GM23338 (cell line): ENCODE measurements at regions not wholly inside any gene's neighbourhood (a gene's known extent, or its start where the extent isn't known, plus 50 kb on each side); places are given as distances from the start of the nearest gene placed in this dataset.

Source experiments
- EZH2 ChIP-seq: fragments of 200-600 bp; sonication (generic); IDR thresholded peaks from one replicate; pipeline ENCODE4 v1.8.0; 2017; ENCODE audit warnings: antibody characterized with exemption, mild to moderate bottlenecking, low read depth; ENCODE audit not compliant: unreplicated experiment
- EZH2phosphoT487 ChIP-seq: fragments of 200-600 bp; sonication (generic); IDR thresholded peaks from one replicate; pipeline ENCODE4 v1.8.1; 2018; ENCODE audit warnings: antibody characterized with exemption; ENCODE audit not compliant: unreplicated experiment
- JUNB ChIP-seq: IDR thresholded peaks from one replicate; pipeline ENCODE4 v1.6.1; 2016; ENCODE audit warnings: antibody characterized with exemption; ENCODE audit not compliant: unreplicated experiment
- POLR2AphosphoS5 ChIP-seq: IDR thresholded peaks from 2 replicates; pipeline ENCODE4 v1.6.1; 2016; ENCODE audit warnings: antibody characterized with exemption, low read depth
- REST ChIP-seq: IDR thresholded peaks from one replicate; pipeline ENCODE4 v1.6.1; 2018; ENCODE audit warnings: antibody characterized with exemption; ENCODE audit not compliant: unreplicated experiment
- ZNF331 ChIP-seq: fragments of 250-450 bp; sonication (Bioruptor Pico); IDR thresholded peaks from 2 replicates; pipeline ENCODE4 v1.5.0; 2020; ENCODE audit warnings: low read depth, mild to moderate bottlenecking, moderate library complexity
- TF ChIP-seq, protein P1 (sequence below), 2 experiments: fragments of 200-600 bp in 1 of 2; sonication (generic) in 1 of 2; conservative IDR thresholded peaks; 2 replicates each; pipeline versions ENCODE4 v1.5.1 to v1.6.1; 2016 to 2017; ENCODE audit warnings: antibody characterized with exemption in 2 of 2, low read depth in 2 of 2, mild to moderate bottlenecking in 2 of 2, moderate library complexity in 1 of 2

DNA sequence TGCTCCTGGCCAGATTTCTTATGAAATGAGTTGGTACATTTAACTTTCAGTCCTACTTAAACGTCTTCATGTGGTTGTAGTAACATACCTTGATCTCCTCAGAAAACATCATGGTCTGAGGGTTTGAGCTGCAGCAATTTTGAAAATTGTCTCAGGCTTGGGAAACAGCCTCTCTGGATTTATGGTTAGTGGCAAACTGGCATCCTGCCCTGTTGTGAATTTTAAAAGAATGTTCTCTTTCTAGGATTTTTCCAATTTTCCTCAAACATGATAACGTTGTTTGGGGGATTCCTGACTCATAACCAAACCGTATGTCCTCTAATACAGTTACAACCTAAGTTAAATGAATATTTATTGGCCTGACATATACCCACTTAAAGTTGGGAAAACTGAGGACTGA lies 624.4 kb downstream of the LMO4 start:
- TF ChIP-seq, protein P1, sequence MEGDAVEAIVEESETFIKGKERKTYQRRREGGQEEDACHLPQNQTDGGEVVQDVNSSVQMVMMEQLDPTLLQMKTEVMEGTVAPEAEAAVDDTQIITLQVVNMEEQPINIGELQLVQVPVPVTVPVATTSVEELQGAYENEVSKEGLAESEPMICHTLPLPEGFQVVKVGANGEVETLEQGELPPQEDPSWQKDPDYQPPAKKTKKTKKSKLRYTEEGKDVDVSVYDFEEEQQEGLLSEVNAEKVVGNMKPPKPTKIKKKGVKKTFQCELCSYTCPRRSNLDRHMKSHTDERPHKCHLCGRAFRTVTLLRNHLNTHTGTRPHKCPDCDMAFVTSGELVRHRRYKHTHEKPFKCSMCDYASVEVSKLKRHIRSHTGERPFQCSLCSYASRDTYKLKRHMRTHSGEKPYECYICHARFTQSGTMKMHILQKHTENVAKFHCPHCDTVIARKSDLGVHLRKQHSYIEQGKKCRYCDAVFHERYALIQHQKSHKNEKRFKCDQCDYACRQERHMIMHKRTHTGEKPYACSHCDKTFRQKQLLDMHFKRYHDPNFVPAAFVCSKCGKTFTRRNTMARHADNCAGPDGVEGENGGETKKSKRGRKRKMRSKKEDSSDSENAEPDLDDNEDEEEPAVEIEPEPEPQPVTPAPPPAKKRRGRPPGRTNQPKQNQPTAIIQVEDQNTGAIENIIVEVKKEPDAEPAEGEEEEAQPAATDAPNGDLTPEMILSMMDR (conservative IDR thresholded peaks at IDR 0.05; ENCODE audit: low read depth in 2 of 2) = no peak
- TF ChIP-seq POLR2AphosphoS5 = no peak
- no peak for TF ChIP-seq REST
- TF ChIP-seq EZH2 = no peak
- TF ChIP-seq JUNB = no peak
- no peak for TF ChIP-seq EZH2phosphoT487
- TF ChIP-seq ZNF331 (CRISPR knock-in tag) = no peak
